ENCODE measurements at regions not wholly inside any gene's neighbourhood (a gene's known extent, or its start where the extent isn't known, plus 50 kb on each side); places are given as distances from the start of the nearest gene placed in this dataset.

GRCh38 chr6:114465511-114465910, 122.7 kb upstream of the HS3ST5 start:
- DNase-seq (ENCODE audit: extremely low read depth in 1 of 4, low spot score in 3 of 4) (no peak), ATAC-seq (no peak), FAIRE-seq (no peak)
- Histone ChIP-seq H4K20me1 (replicated peaks; ENCODE audit: control insufficient read depth, insufficient read depth, low read length) (no peaks in the 10 kb centered on the region), H3K27ac (ENCODE audit: extremely low read depth, low read depth, low read length) (no peak overlapping the region), H3K79me2 (ENCODE audit: control insufficient read depth, insufficient read depth, low read length) (no peaks in the 10 kb centered on the region), H3K36me3 (ENCODE audit: control insufficient read depth, insufficient read depth, low read length) (no peaks in the 10 kb centered on the region), H2AFZ (ENCODE audit: low read depth, low read length) (no peak overlapping the region), H3K9ac (ENCODE audit: insufficient read depth in 1 of 2, low read depth in 2 of 2, low read length in 2 of 2) (no peak overlapping the region), H3K4me3 (no peak overlapping the region), H3K9me3 (replicated peaks; ENCODE audit: control insufficient read depth, insufficient read depth, low read depth, low read length) (no peaks in the 10 kb centered on the region), H3K27me3 (ENCODE audit: control insufficient read depth in 2 of 2, insufficient read depth in 2 of 2, low read length in 2 of 2) (no peaks in the 10 kb centered on the region), H3K4me2 (ENCODE audit: insufficient read depth, low read length) (no peak overlapping the region), H3K9me1 (ENCODE audit: control insufficient read depth, insufficient read depth, low read length) (no peaks in the 10 kb centered on the region), H3K4me1 (replicated peaks in 1 of 2; ENCODE audit: control insufficient read depth in 2 of 2, insufficient read depth in 2 of 2, low read length in 2 of 2) (no peaks in the 10 kb centered on the region)
- POLR2A ChIA-PET, result no interaction called here
- CTCF ChIA-PET (ENCODE audit: low intra/inter-chr PET ratio), result no interaction called here
- intact Hi-C loops (cut with micrococcal nuclease), result no loop called here
- no TSS peak for BruUV-seq (replicated peaks)
- TF ChIP-seq SIN3A (IDR thresholded peaks at IDR 0.05; ENCODE audit: borderline replicate concordance in 2 of 2, control insufficient read depth in 1 of 2, low read depth in 2 of 2, low read length in 2 of 2) (no peak), CHD2 (IDR thresholded peaks at IDR 0.05; ENCODE audit: low read depth, low read length) (no peak), MTA2 (IDR thresholded peaks at IDR 0.05; ENCODE audit: low read depth) (no peak), ZBTB9 (CRISPR knock-in tag; IDR thresholded peaks at IDR 0.05) (no peak), RBM14 (IDR thresholded peaks at IDR 0.05; ENCODE audit: borderline replicate concordance, insufficient read depth, low read depth, low read length) (no peak), ASH1L (IDR thresholded peaks at IDR 0.05; ENCODE audit: borderline replicate concordance, low read depth, partially characterized antibody) (no peak), ZNF274 (IDR thresholded peaks at IDR 0.05; ENCODE audit: borderline replicate concordance, low read depth, low read length) (no peak), CHD4 (IDR thresholded peaks at IDR 0.05; ENCODE audit: insufficient read depth, insufficient replicate concordance, low read depth, low read length, poor library complexity, severe bottlenecking) (no peak), SP2 (IDR thresholded peaks at IDR 0.05; ENCODE audit: extremely low read depth, low read depth, low read length, poor library complexity, severe bottlenecking) (no peak), ARID2 (IDR thresholded peaks at IDR 0.05) (no peak), E2F1 (CRISPR knock-in tag; IDR thresholded peaks at IDR 0.05) (no peak)
- in situ Hi-C loops (cut with MboI), result no loop called here
- WGBS (ENCODE audit: insufficient coverage, low coverage, missing lambda C conversion rate), result 1% methylated on average over 4 of the region's 4 CpGs

Data from K562 (cell line).